ENCODE measurements at regions not wholly inside any gene's neighbourhood (a gene's known extent, or its start where the extent isn't known, plus 50 kb on each side); places are given as distances from the start of the nearest gene placed in this dataset.

DNA sequence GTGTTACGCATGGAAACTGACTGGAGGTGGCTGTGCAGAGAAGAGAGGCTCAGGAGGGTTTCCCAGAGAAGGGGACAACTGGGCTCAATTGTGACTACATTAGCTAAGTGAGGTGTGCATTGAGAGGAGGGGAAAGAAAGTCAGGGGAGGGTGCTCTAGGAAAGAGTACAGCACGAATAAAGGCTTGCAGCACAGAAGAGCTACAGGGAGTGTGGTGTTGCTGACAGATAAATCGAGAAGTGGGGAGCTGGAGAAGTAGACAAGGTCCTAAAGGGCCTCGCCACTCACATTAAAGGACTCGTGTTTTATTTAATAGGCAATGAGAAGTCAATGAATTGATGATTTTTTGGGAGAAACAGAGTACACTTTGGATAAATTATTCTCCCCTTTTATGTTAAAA, 65.7 kb upstream of the CTAGE1 start:
- Histone ChIP-seq H3K79me2 (ENCODE audit: insufficient read depth, low read length) (no peaks in the 10 kb centered on the region), H3K9ac (ENCODE audit: insufficient read depth, low read length, poor library complexity, severe bottlenecking) (no peak overlapping the region), H3K36me3 (replicated peaks in 1 of 2; ENCODE audit: control insufficient read depth in 1 of 2, insufficient read depth in 2 of 2, low read length in 2 of 2) (no peaks in the 10 kb centered on the region), H4K20me1 (ENCODE audit: insufficient read depth, low read length) (no peaks in the 10 kb centered on the region), H3K9me3 (replicated peaks in 1 of 2; ENCODE audit: control insufficient read depth in 1 of 2, insufficient read depth in 1 of 2, low read length in 2 of 2) (peaks cover 0 to 1% of the 10 kb centered on the region in 2 donors), H3K27me3 (ENCODE audit: control insufficient read depth in 2 of 2, insufficient read depth in 2 of 2, low read length in 2 of 2) (no peaks in the 10 kb centered on the region), H3K4me2 (replicated peaks; ENCODE audit: extremely low read depth, low read length, poor library complexity, severe bottlenecking) (no peak overlapping the region), H3K4me3 (replicated peaks in 1 of 3; ENCODE audit: low read depth in 2 of 3, low read length in 3 of 3) (no peak overlapping the region), H2AFZ (ENCODE audit: insufficient read depth, low read depth, low read length, poor library complexity, severe bottlenecking) (no peak overlapping the region), H3K27ac (ENCODE audit: low read depth in 1 of 2, low read length in 2 of 2) (no peak overlapping the region), H3K4me1 (ENCODE audit: control insufficient read depth in 1 of 2, insufficient read depth in 2 of 2, low read length in 2 of 2) (no peaks in the 10 kb centered on the region)
- Mint-ChIP-seq H3K27ac (no peak overlapping the region), H3K4me3 (no peak overlapping the region), H3K36me3 (no peaks in the 10 kb centered on the region), H3K27me3 (ENCODE audit: low read depth in 3 of 3) (peaks cover 0 to 4% (median 2%) of the 10 kb centered on the region in 3 donors), H3K9me3 (peaks cover 0 to 4% (median 0%) of the 10 kb centered on the region in 7 donors), H3K4me1 (no peaks in the 10 kb centered on the region)
- TF ChIP-seq, protein P1, sequence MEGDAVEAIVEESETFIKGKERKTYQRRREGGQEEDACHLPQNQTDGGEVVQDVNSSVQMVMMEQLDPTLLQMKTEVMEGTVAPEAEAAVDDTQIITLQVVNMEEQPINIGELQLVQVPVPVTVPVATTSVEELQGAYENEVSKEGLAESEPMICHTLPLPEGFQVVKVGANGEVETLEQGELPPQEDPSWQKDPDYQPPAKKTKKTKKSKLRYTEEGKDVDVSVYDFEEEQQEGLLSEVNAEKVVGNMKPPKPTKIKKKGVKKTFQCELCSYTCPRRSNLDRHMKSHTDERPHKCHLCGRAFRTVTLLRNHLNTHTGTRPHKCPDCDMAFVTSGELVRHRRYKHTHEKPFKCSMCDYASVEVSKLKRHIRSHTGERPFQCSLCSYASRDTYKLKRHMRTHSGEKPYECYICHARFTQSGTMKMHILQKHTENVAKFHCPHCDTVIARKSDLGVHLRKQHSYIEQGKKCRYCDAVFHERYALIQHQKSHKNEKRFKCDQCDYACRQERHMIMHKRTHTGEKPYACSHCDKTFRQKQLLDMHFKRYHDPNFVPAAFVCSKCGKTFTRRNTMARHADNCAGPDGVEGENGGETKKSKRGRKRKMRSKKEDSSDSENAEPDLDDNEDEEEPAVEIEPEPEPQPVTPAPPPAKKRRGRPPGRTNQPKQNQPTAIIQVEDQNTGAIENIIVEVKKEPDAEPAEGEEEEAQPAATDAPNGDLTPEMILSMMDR (IDR thresholded peaks at IDR 0.05) = no peak
- intact Hi-C loops (cut with micrococcal nuclease) = no loop called here
- WGBS (ENCODE audit: insufficient coverage) = 100% methylated on average over 1 of the region's 5 CpGs
- no peak for DNase-seq

DNA sequence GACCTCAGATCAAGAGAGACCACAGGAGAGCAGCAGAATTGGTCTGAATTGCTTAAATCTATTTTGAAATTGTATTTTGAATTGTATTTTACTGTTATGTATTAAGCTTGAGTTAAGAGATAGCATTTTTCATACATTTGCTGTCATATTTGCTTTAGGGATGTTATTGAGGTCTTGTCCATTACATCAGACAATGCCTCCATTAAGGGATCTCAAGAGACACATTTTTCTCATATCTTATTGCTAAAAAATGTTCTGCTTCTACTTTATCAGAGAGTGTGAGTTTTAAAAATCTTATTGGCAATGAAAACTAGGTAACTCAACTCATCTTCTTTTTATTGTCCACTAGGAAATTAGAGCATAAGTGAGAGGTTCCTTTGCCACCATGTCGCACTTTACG, 66.8 kb upstream of the CTAGE1 start:
- Histone ChIP-seq H3K4me1 (ENCODE audit: control insufficient read depth in 1 of 2, insufficient read depth in 2 of 2, low read length in 2 of 2) (no peaks in the 10 kb centered on the region), H3K79me2 (ENCODE audit: insufficient read depth, low read length) (no peaks in the 10 kb centered on the region), H3K9me3 (replicated peaks in 1 of 2; ENCODE audit: control insufficient read depth in 1 of 2, insufficient read depth in 1 of 2, low read length in 2 of 2) (peaks cover 0 to 7% of the 10 kb centered on the region in 2 donors), H3K27me3 (ENCODE audit: control insufficient read depth in 2 of 2, insufficient read depth in 2 of 2, low read length in 2 of 2) (no peaks in the 10 kb centered on the region), H3K4me2 (replicated peaks; ENCODE audit: extremely low read depth, low read length, poor library complexity, severe bottlenecking) (no peak overlapping the region), H3K27ac (ENCODE audit: low read depth in 1 of 2, low read length in 2 of 2) (no peak overlapping the region), H3K36me3 (replicated peaks in 1 of 2; ENCODE audit: control insufficient read depth in 1 of 2, insufficient read depth in 2 of 2, low read length in 2 of 2) (no peaks in the 10 kb centered on the region), H2AFZ (ENCODE audit: insufficient read depth, low read depth, low read length, poor library complexity, severe bottlenecking) (no peak overlapping the region), H4K20me1 (ENCODE audit: insufficient read depth, low read length) (no peaks in the 10 kb centered on the region), H3K4me3 (replicated peaks in 1 of 3; ENCODE audit: low read depth in 2 of 3, low read length in 3 of 3) (no peak overlapping the region), H3K9ac (ENCODE audit: insufficient read depth, low read length, poor library complexity, severe bottlenecking) (no peak overlapping the region)
- TF ChIP-seq, protein P1 (IDR thresholded peaks at IDR 0.05) = no peak
- Mint-ChIP-seq H3K9me3 (peaks cover 0 to 10% (median 0%) of the 10 kb centered on the region in 7 donors), H3K4me3 (no peak overlapping the region), H3K4me1 (no peaks in the 10 kb centered on the region), H3K36me3 (no peaks in the 10 kb centered on the region), H3K27me3 (ENCODE audit: low read depth in 3 of 3) (peaks cover 0 to 4% (median 0%) of the 10 kb centered on the region in 3 donors), H3K27ac (no peak overlapping the region)
- no peak for DNase-seq
- intact Hi-C loops (cut with micrococcal nuclease) = no loop called here
- no CpG with 5 or more reads among the region's 2 CpGs for WGBS (ENCODE audit: insufficient coverage)

All from CD14-positive monocyte (primary cell).